ENCODE measurements at regions not wholly inside any gene's neighbourhood (a gene's known extent, or its start where the extent isn't known, plus 50 kb on each side); places are given as distances from the start of the nearest gene placed in this dataset.

GRCh38 chrX:45368705-45369104 is 168.0 kb upstream of the DIPK2B start:
- Histone ChIP-seq H3K4me2 (no peak overlapping the region), H3K4me1 (no peaks in the 10 kb centered on the region), H3K79me2 (ENCODE audit: low read depth) (no peaks in the 10 kb centered on the region), H3K27me3 (no peaks in the 10 kb centered on the region), H3F3A (ENCODE audit: low read depth) (no peaks in the 10 kb centered on the region), H3K36me3 (no peaks in the 10 kb centered on the region), H3K9ac (no peak overlapping the region), H3K4me3 (no peak overlapping the region), H4K20me1 (ENCODE audit: low read depth) (no peaks in the 10 kb centered on the region), H3K9me3 (ENCODE audit: low read depth) (peaks cover 7% of the 10 kb centered on the region), H3K27ac (no peak overlapping the region), H2AFZ (replicated peaks) (no peak overlapping the region)
- Mint-ChIP-seq H3K4me3 (no peak overlapping the region), H3K27ac (no peak overlapping the region), H3K36me3 (no peaks in the 10 kb centered on the region), H3K9me3 (peaks cover 27% of the 10 kb centered on the region), H3K27me3 (ENCODE audit: insufficient read depth, low read depth) (peaks cover 2% of the 10 kb centered on the region), H3K4me1 (no peaks in the 10 kb centered on the region)
- TF ChIP-seq EZH2 (IDR thresholded peaks at IDR 0.05) = no peak
- no peak for TF ChIP-seq EZH2phosphoT487 (IDR thresholded peaks at IDR 0.05)
- no peak for TF ChIP-seq CTCF (IDR thresholded peaks at IDR 0.05)
- DNase-seq (ENCODE audit: low spot score) = no peak

GRCh38 chrX:45363596-45363995 is 162.9 kb upstream of the DIPK2B start:
- Histone ChIP-seq H3K9ac (no peak overlapping the region), H3F3A (ENCODE audit: low read depth) (no peaks in the 10 kb centered on the region), H3K4me1 (no peaks in the 10 kb centered on the region), H3K79me2 (ENCODE audit: low read depth) (no peaks in the 10 kb centered on the region), H3K4me2 (no peak overlapping the region), H2AFZ (replicated peaks) (no peak overlapping the region), H3K9me3 (ENCODE audit: low read depth) (peaks cover 5% of the 10 kb centered on the region), H4K20me1 (ENCODE audit: low read depth) (no peaks in the 10 kb centered on the region), H3K27ac (no peak overlapping the region), H3K36me3 (no peaks in the 10 kb centered on the region), H3K27me3 (no peaks in the 10 kb centered on the region), H3K4me3 (no peak overlapping the region)
- no peaks in the 10 kb centered on the region for H3K36me3 Mint-ChIP-seq
- peaks cover 14% of the 10 kb centered on the region for H3K9me3 Mint-ChIP-seq
- H3K27me3 Mint-ChIP-seq (ENCODE audit: insufficient read depth, low read depth) = no peaks in the 10 kb centered on the region
- no peak overlapping the region for H3K4me3 Mint-ChIP-seq
- no peaks in the 10 kb centered on the region for H3K4me1 Mint-ChIP-seq
- no peak overlapping the region for H3K27ac Mint-ChIP-seq
- DNase-seq (ENCODE audit: low spot score) = no peak
- TF ChIP-seq EZH2phosphoT487 (IDR thresholded peaks at IDR 0.05) = no peak

GRCh38 chrX:45360571-45360970 is 159.9 kb upstream of the DIPK2B start:
- Histone ChIP-seq H3F3A (ENCODE audit: low read depth) (no peaks in the 10 kb centered on the region), H3K36me3 (no peaks in the 10 kb centered on the region), H2AFZ (replicated peaks) (no peak overlapping the region), H4K20me1 (ENCODE audit: low read depth) (no peaks in the 10 kb centered on the region), H3K4me1 (no peaks in the 10 kb centered on the region), H3K79me2 (ENCODE audit: low read depth) (no peaks in the 10 kb centered on the region), H3K9ac (no peak overlapping the region), H3K4me2 (no peak overlapping the region), H3K27me3 (no peaks in the 10 kb centered on the region), H3K9me3 (ENCODE audit: low read depth) (peaks cover 8% of the 10 kb centered on the region), H3K27ac (no peak overlapping the region), H3K4me3 (no peak overlapping the region)
- Mint-ChIP-seq H3K4me3 (no peak overlapping the region), H3K27me3 (ENCODE audit: insufficient read depth, low read depth) (no peaks in the 10 kb centered on the region), H3K27ac (no peak overlapping the region), H3K9me3 (peaks cover 4% of the 10 kb centered on the region), H3K36me3 (no peaks in the 10 kb centered on the region), H3K4me1 (no peaks in the 10 kb centered on the region)
- TF ChIP-seq CTCF (IDR thresholded peaks at IDR 0.05) (no peak), EZH2phosphoT487 (IDR thresholded peaks at IDR 0.05) (no peak), EZH2 (IDR thresholded peaks at IDR 0.05) (no peak)
- DNase-seq (ENCODE audit: low spot score) = no peak

GRCh38 chrX:45358392-45358791 is 157.7 kb upstream of the DIPK2B start:
- H3K27me3 ChIP-seq = no peaks in the 10 kb centered on the region
- H3K27me3 Mint-ChIP-seq (ENCODE audit: insufficient read depth, low read depth) = no peaks in the 10 kb centered on the region
- H3K27ac Mint-ChIP-seq = no peak overlapping the region
- H3K4me1 ChIP-seq = no peaks in the 10 kb centered on the region
- no peaks in the 10 kb centered on the region for H3K4me1 Mint-ChIP-seq
- TF ChIP-seq EZH2 (IDR thresholded peaks at IDR 0.05) (no peak), CTCF (IDR thresholded peaks at IDR 0.05) (no peak), EZH2phosphoT487 (IDR thresholded peaks at IDR 0.05) (no peak)
- no peak overlapping the region for H3K27ac ChIP-seq
- H3K36me3 ChIP-seq = no peaks in the 10 kb centered on the region
- H4K20me1 ChIP-seq (ENCODE audit: low read depth) = no peaks in the 10 kb centered on the region
- no peak for DNase-seq (ENCODE audit: low spot score)
- no peak overlapping the region for H3K4me3 Mint-ChIP-seq
- no peak overlapping the region for H3K4me3 ChIP-seq
- peaks cover 10% of the 10 kb centered on the region for H3K9me3 Mint-ChIP-seq
- peaks cover 13% of the 10 kb centered on the region for H3K9me3 ChIP-seq (ENCODE audit: low read depth)
- H3K9ac ChIP-seq = no peak overlapping the region
- no peak overlapping the region for H3K4me2 ChIP-seq
- H2AFZ ChIP-seq (replicated peaks) = no peak overlapping the region
- H3K36me3 Mint-ChIP-seq = no peaks in the 10 kb centered on the region
- H3F3A ChIP-seq (ENCODE audit: low read depth) = no peaks in the 10 kb centered on the region
- H3K79me2 ChIP-seq (ENCODE audit: low read depth) = no peaks in the 10 kb centered on the region

Measured in neural progenitor cell (in vitro differentiated cells).